ENCODE measurements at regions not wholly inside any gene's neighbourhood (a gene's known extent, or its start where the extent isn't known, plus 50 kb on each side); places are given as distances from the start of the nearest gene placed in this dataset.

- TF ChIP-seq POLR2A (IDR thresholded peaks at IDR 0.05; ENCODE audit: low read depth, low read length) (no peak), POLR2AphosphoS5 (IDR thresholded peaks at IDR 0.05; ENCODE audit: low read depth, low read length) (no peak)
Observed at GRCh38 chr5:155838394-155838793, 488.6 kb upstream of the SGCD start.

Data from GM12892 (cell line).